Amygdala (tissue), 56 donors: ENCODE measurements at regions not wholly inside any gene's neighbourhood (a gene's known extent, or its start where the extent isn't known, plus 50 kb on each side); places are given as distances from the start of the nearest gene placed in this dataset.
"Not testable (repeated sequence)": the region's sequence is repeated elsewhere in the genome, so short reads cannot be mapped to it uniquely, and the experiment has no call there.

Experiments
- DNase-seq, 56 donors: peaks; one replicate each; lab custom pipeline; 2025; lab: John Stamatoyannopoulos, UW

DNA sequence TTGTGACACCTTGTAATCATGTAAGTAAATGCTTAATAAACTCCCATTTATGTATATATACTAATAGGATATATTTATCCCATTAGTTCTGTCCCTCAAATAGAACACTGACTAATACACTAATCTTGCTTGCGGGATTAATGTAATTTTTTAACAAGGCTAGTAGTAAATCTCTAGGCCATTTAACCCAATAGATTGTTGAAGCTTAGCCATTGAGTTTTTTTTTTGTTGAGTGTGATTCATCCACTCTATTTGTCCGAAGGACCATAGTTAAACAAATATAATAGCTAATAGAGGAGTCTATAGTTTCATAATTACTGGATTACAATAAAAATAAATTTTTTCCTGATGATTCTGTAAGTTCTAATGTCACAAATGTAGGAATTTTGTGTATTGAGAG lies 474.4 kb downstream of the CDH9 start:
- DNase-seq = no peak

DNA sequence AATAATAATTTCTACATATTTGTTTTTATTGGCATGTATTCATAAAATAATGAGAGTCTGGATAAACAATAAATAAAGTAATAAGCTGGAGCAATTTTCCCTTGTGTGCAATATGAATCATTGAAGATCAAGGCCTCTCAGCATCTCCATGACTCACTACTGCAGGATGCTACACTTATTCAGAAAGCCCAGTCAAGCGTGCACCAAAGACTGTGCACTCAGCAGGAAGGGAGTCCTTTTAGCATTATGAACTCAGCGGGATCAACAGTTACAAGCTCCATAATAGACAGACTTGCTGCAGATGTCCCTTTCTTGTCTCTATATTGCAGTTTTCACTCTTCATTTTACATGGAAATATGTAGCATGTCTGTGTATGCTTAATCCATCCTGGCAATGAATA lies 485.3 kb downstream of the CDH9 start:
- no peak for DNase-seq

GRCh38 chr5:26543987-26544386 lies 494.4 kb downstream of the CDH9 start:
- no peak for DNase-seq

GRCh38 chr5:26538226-26538625 lies 500.2 kb downstream of the CDH9 start:
- no peak for DNase-seq

DNA sequence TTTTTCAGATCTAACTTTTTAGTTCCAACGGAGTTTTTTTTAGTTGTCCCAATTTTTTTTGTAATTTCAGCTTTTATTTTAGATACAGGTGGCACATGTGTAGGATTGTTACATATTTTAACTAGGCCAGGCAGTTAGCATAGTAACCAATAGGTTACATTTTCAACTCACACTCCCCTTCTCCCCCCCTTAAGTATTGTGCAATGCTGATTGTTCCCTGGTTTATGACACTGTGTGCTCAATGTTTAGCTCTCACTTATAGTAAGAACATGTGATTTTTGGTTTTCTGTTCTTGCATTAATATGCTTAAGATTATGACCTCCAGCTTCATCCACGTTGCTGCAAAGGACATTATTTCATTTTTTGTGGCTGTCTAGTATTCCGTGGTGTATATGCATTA lies 503.2 kb downstream of the CDH9 start:
- DNase-seq = no peak

DNA sequence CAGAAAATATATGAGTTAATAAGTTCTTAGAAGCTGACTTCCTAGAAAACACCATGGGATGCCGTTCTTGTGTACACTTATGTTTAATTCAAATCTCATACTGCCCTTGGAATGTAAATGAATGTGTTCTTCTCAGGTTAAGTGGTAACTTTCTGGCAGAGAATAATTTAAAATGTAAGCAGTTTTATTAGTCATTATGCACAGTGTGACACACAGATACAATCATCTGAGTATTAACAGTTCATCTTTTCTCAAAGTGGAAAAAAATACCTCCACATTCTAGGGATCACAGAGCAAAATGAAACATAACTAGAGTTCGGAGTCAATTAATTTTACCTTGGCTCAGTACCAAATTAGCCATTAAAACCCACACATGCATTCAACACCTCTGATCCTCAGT lies 508.1 kb downstream of the CDH9 start:
- DNase-seq = no peak

- no peak for DNase-seq
Measured at GRCh38 chr5:26519245-26519644, 519.1 kb downstream of the CDH9 start.

- DNase-seq = no peak
Measured at GRCh38 chr5:26518065-26518464, 520.3 kb downstream of the CDH9 start.

- no peak for DNase-seq
Measured at GRCh38 chr5:26498972-26499371, 539.4 kb downstream of the CDH9 start.

DNA sequence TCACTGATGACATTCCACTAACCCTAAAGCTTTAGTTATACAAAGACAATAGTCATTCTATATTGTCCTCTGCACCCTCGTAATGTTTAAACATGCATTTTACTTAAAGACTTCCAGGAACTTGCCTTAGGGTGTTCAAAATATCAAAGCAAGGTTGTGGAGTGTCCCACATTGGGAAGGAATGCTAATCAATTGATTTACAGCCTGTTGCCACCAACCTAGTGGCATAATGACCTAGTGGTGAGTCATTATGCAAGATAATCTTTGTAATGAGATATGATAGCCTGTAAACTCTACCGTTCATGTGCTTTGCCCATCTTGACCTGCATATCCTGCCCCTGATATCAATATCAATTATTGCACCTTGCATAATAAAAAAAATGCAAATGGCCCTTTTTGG lies 542.9 kb downstream of the CDH9 start:
- DNase-seq = no peak

- no peak for DNase-seq
Measured at GRCh38 chr5:26492906-26493459, 545.4 kb downstream of the CDH9 start.

DNA sequence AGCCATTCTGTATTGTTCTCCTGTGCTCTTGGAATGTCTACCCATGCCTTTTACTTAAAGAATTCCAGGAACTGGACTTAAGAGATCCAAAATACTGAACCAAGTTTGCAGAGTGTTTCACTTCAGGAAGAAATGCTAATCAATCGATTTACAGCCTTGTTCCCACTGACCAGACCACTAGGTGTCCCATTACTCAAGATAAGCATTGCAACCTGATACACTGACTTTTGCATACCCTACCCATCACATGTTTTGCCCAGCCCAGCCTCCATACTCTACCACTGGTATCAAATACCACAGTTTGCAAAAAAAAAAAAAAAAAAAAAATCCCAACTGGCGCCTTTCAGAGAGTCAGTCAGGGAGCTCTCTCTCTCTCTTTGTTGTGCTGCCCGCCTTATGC lies 550.8 kb downstream of the CDH9 start:
- no peak for DNase-seq

DNA sequence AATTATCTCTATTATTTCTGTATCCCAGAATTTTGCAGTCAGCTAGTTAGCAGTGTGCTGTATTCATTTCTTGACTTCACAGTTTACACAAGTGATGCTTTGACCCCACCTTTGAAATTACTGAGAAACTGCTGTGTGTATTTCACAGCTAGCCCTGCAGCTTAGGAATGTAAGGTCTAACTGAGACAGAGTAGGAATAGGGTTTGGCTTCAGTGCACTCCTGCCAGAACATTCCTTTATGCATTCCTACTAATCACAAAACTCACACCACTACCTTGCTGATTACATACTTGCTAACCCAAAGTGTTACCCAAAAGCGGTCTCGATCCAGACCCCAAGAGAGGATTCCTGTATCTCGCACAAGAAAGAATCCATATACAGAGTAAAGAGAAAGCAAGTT lies 551.8 kb downstream of the CDH9 start:
- no peak for DNase-seq

DNA sequence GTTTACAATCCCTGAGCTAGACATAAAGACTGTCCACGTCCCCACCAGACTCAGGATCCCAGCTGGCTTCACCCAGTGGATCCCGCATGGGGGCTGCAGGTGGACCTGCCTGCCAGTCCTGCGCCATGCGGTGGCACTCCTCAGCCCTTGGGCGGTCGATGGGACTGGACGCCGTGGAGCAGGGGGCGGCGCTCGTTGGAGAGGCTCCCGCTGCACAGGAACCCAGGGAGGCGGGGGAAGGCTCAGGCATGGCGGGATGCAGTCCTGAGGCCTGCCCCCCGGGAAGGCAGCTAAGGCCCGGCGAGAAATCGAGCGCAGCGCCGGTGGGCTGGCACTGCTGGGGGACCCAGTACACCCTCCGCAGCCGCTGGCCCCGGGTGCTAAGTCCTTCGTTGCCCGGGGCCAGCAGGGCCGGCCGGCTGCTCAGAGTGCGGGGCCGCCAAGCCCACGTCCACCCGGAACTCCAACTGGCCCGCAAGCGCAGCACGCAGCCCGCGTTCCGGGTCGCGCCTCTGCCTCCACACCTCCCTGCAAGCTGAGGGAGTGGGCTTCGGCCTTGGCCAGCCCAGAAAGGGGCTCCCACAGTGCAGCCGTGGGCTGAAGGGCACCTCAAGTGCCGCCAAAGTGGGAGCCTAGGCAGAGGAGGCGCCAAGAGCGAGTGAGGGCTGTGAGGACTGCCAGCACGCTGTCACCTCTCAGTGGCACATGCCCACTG lies 553.1 kb downstream of the CDH9 start:
- not testable (repeated sequence) for DNase-seq

- peak in 25 of 56 donors; percentile 0 to 41 (median 8) for DNase-seq
Measured at GRCh38 chr5:26482810-26483375, 555.5 kb downstream of the CDH9 start.

DNA sequence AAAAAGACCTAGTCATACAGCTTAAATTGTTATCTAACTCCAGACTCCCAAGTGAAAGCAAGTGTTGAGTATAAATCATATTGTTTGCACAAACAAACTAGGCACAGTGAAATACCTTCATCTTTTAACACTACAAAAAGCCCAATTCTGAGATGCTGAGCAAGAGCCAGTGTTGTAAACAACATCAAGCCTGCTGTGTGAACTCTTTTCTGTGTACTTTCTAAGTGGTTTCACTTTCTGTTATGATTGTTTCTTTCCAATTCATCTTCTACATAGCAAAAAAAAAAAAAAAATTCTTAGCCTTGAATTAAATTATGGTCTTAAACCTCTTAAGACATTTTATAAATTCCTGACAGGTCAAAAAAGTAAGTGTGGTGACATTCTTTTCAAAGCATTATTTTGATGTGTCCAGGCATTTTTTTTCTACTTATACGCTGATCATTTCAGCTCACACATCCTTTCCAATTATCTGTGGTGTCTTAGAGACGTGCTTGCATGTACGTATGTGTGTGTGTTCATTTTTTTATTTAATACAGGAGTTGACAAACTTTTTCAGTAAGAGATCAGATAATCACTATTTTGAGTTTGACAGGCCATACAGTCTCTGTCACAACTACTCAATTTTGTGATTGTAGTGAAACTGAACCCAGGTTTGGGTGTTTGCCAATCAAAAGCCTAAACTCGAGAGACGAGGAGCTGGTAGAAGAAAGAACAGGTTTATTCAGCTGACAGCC lies 556.1 kb downstream of the CDH9 start:
- DNase-seq = peak in 1 of 56 donors; percentile 34

DNA sequence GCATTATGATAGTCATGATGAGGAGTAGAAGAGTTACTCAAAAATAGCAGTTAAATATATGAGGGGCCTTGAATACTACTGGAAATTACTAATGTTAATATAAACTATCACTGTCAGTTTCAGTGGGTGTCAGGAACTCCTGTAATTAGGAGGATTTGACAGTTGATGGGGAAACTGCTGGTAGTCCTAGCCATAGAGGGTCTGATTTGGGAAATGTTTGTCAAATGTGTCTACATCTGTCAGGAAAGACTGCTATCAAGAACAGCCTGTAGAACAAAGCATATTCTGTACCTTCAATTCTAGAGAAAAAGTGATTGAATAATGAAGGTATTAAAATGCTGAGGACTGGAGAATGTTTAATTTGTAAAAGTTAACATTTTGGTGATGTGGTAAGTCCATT lies 567.9 kb downstream of the CDH9 start:
- no peak for DNase-seq

- no peak for DNase-seq
Measured at GRCh38 chr5:26439121-26439520, 599.3 kb downstream of the CDH9 start.

GRCh38 chr5:26434688-26435087 lies 603.7 kb downstream of the CDH9 start:
- DNase-seq = no peak

GRCh38 chr5:26432386-26432785 lies 606.0 kb downstream of the CDH9 start:
- no peak for DNase-seq

GRCh38 chr5:26430323-26430722 lies 608.1 kb downstream of the CDH9 start:
- no peak for DNase-seq

GRCh38 chr5:26427281-26427680 lies 611.1 kb downstream of the CDH9 start:
- no peak for DNase-seq
